ENCODE measurements at regions not wholly inside any gene's neighbourhood (a gene's known extent, or its start where the extent isn't known, plus 50 kb on each side); places are given as distances from the start of the nearest gene placed in this dataset.

GRCh38 chr4:130608121-130608520 is 1512.2 kb downstream of the C4orf33 start:
- H3K27ac ChIP-seq, result no peak overlapping the region
- no peak for TF ChIP-seq ZFX (IDR thresholded peaks at IDR 0.05; ENCODE audit: borderline replicate concordance)
- no peak for TF ChIP-seq CTCF (IDR thresholded peaks at IDR 0.05)

- TF ChIP-seq ZFX (IDR thresholded peaks at IDR 0.05; ENCODE audit: borderline replicate concordance), result no peak
- TF ChIP-seq CTCF (IDR thresholded peaks at IDR 0.05), result no peak
- H3K27ac ChIP-seq, result no peak overlapping the region
Observed at GRCh38 chr4:130628531-130628930, 1532.6 kb downstream of the C4orf33 start.

- TF ChIP-seq ZFX (IDR thresholded peaks at IDR 0.05; ENCODE audit: borderline replicate concordance) (no peak), CTCF (IDR thresholded peaks at IDR 0.05) (no peak)
- no peak overlapping the region for H3K27ac ChIP-seq
Observed at GRCh38 chr4:130632731-130633604, 1537.0 kb downstream of the C4orf33 start.

GRCh38 chr4:130636486-130636885 is 1540.5 kb downstream of the C4orf33 start:
- no peak overlapping the region for H3K27ac ChIP-seq
- no peak for TF ChIP-seq CTCF (IDR thresholded peaks at IDR 0.05)
- TF ChIP-seq ZFX (IDR thresholded peaks at IDR 0.05; ENCODE audit: borderline replicate concordance), result no peak

- TF ChIP-seq CTCF (IDR thresholded peaks at IDR 0.05), result no peak
- no peak overlapping the region for H3K27ac ChIP-seq
Observed at GRCh38 chr4:130640592-130640991, 1544.6 kb downstream of the C4orf33 start.

GRCh38 chr4:130646886-130647285 is 1550.9 kb downstream of the C4orf33 start:
- H3K27ac ChIP-seq, result no peak overlapping the region
- TF ChIP-seq ZFX (IDR thresholded peaks at IDR 0.05; ENCODE audit: borderline replicate concordance) (no peak), CTCF (IDR thresholded peaks at IDR 0.05) (no peak)

GRCh38 chr4:130648570-130648969 is 1552.6 kb downstream of the C4orf33 start:
- no peak for TF ChIP-seq ZFX (IDR thresholded peaks at IDR 0.05; ENCODE audit: borderline replicate concordance)
- no peak for TF ChIP-seq CTCF (IDR thresholded peaks at IDR 0.05)
- no peak overlapping the region for H3K27ac ChIP-seq
